ENCODE measurements at regions not wholly inside any gene's neighbourhood (a gene's known extent, or its start where the extent isn't known, plus 50 kb on each side); places are given as distances from the start of the nearest gene placed in this dataset.
"Not testable (repeated sequence)": the region's sequence is repeated elsewhere in the genome, so short reads cannot be mapped to it uniquely, and the experiment has no call there.

- in situ Hi-C loops (cut with HindIII; ENCODE audit: low sequenced_read_pairs), result no loop called here
- TF ChIP-seq CTCF (IDR thresholded peaks at IDR 0.05; ENCODE audit: low read depth, low read length, missing control alignments), result no peak
- DNase-seq (ENCODE audit: low read depth), result peak; percentile 39
- H3K4me3 ChIP-seq (ENCODE audit: low read depth, low read length), result peak overlapping the region; percentile 41
Measured at GRCh38 chr1:47532921-47533792, 95.3 kb downstream of the FOXD2 start.

- no peak overlapping the region for H3K4me3 ChIP-seq (ENCODE audit: low read depth, low read length)
- no peak for TF ChIP-seq CTCF (IDR thresholded peaks at IDR 0.05; ENCODE audit: low read depth, low read length, missing control alignments)
- in situ Hi-C loops (cut with HindIII; ENCODE audit: low sequenced_read_pairs), result no loop called here
- no peak for DNase-seq (ENCODE audit: low read depth)
Measured at GRCh38 chr1:47533793-47534328, 96.0 kb downstream of the FOXD2 start.

GRCh38 chr1:47534436-47534835, 96.6 kb downstream of the FOXD2 start:
- in situ Hi-C loops (cut with HindIII; ENCODE audit: low sequenced_read_pairs), result no loop called here
- H3K4me3 ChIP-seq (ENCODE audit: low read depth, low read length), result no peak overlapping the region

GRCh38 chr1:47536646-47537118, 98.8 kb downstream of the FOXD2 start:
- no peak for DNase-seq (ENCODE audit: low read depth)
- in situ Hi-C loops (cut with HindIII; ENCODE audit: low sequenced_read_pairs), result no loop called here
- TF ChIP-seq CTCF (IDR thresholded peaks at IDR 0.05; ENCODE audit: low read depth, low read length, missing control alignments), result no peak
- no peak overlapping the region for H3K4me3 ChIP-seq (ENCODE audit: low read depth, low read length)

More at GRCh38 chr1:47534436-47534835, 96.6 kb downstream of the FOXD2 start:
- no peak for TF ChIP-seq CTCF (IDR thresholded peaks at IDR 0.05; ENCODE audit: low read depth, low read length, missing control alignments)
- DNase-seq (ENCODE audit: low read depth), result no peak

- H3K4me3 ChIP-seq (ENCODE audit: low read depth, low read length), result no peak overlapping the region
- TF ChIP-seq CTCF (IDR thresholded peaks at IDR 0.05; ENCODE audit: low read depth, low read length, missing control alignments), result no peak
- no peak for DNase-seq (ENCODE audit: low read depth)
- in situ Hi-C loops (cut with HindIII; ENCODE audit: low sequenced_read_pairs), result no loop called here
Measured at GRCh38 chr1:47537268-47537667, 99.4 kb downstream of the FOXD2 start.

GRCh38 chr1:47537966-47538365, 100.1 kb downstream of the FOXD2 start:
- in situ Hi-C loops (cut with HindIII; ENCODE audit: low sequenced_read_pairs), result no loop called here
- no peak overlapping the region for H3K4me3 ChIP-seq (ENCODE audit: low read depth, low read length)
- no peak for DNase-seq (ENCODE audit: low read depth)
- TF ChIP-seq CTCF (IDR thresholded peaks at IDR 0.05; ENCODE audit: low read depth, low read length, missing control alignments), result no peak

GRCh38 chr1:47538530-47538929, 100.7 kb downstream of the FOXD2 start:
- H3K4me3 ChIP-seq (ENCODE audit: low read depth, low read length); in situ Hi-C loops (cut with HindIII; ENCODE audit: low sequenced_read_pairs): not testable (repeated sequence)

GRCh38 chr1:47541705-47542104, 103.9 kb downstream of the FOXD2 start:
- DNase-seq (ENCODE audit: low read depth); in situ Hi-C loops (cut with HindIII; ENCODE audit: low sequenced_read_pairs): not testable (repeated sequence)

More at GRCh38 chr1:47538530-47538929, 100.7 kb downstream of the FOXD2 start:
- not testable (repeated sequence) for DNase-seq (ENCODE audit: low read depth)

GRCh38 chr1:47543089-47543488, 105.2 kb downstream of the FOXD2 start:
- in situ Hi-C loops (cut with HindIII; ENCODE audit: low sequenced_read_pairs); DNase-seq (ENCODE audit: low read depth); H3K4me3 ChIP-seq (ENCODE audit: low read depth, low read length): not testable (repeated sequence)

More at GRCh38 chr1:47541705-47542104, 103.9 kb downstream of the FOXD2 start:
- H3K4me3 ChIP-seq (ENCODE audit: low read depth, low read length), result not testable (repeated sequence)
